ENCODE measurements at regions not wholly inside any gene's neighbourhood (a gene's known extent, or its start where the extent isn't known, plus 50 kb on each side); places are given as distances from the start of the nearest gene placed in this dataset.

GRCh38 chr16:49015225-49015592 is 266.4 kb downstream of the CBLN1 start:
- no peak for TF ChIP-seq CTCF (IDR thresholded peaks at IDR 0.05 in 2 of 3, conservative IDR thresholded peaks at IDR 0.05 in 1 of 3; ENCODE audit: borderline replicate concordance in 1 of 3, insufficient read depth in 1 of 3, low read depth in 2 of 3, low read length in 2 of 3)
- no peak for TF ChIP-seq JUND (IDR thresholded peaks at IDR 0.05)
- TF ChIP-seq POLR2A (IDR thresholded peaks at IDR 0.05; ENCODE audit: borderline replicate concordance, extremely low read depth, insufficient read depth, insufficient read length), result no peak
- TF ChIP-seq POLR2AphosphoS5 (IDR thresholded peaks at IDR 0.05; ENCODE audit: low read depth, low read length), result no peak
- no peak for TF ChIP-seq EZH2 (IDR thresholded peaks at IDR 0.05)
- no peak for TF ChIP-seq RAD21 (IDR thresholded peaks at IDR 0.05; ENCODE audit: low read depth)
- TF ChIP-seq EZH2phosphoT487 (IDR thresholded peaks at IDR 0.05; ENCODE audit: borderline replicate concordance), result no peak
- TF ChIP-seq SP1 (IDR thresholded peaks at IDR 0.05; ENCODE audit: low read depth), result no peak
- no peak for TF ChIP-seq SIN3A (IDR thresholded peaks at IDR 0.05; ENCODE audit: low read depth)
- TF ChIP-seq CEBPB (IDR thresholded peaks at IDR 0.05; ENCODE audit: low read depth), result no peak
- no peak for TF ChIP-seq ATF3 (IDR thresholded peaks at IDR 0.05)
- no peak for TF ChIP-seq MAX (IDR thresholded peaks at IDR 0.05)
- TF ChIP-seq EGR1 (IDR thresholded peaks at IDR 0.05; ENCODE audit: low read depth), result no peak
- no peak for TF ChIP-seq FOSL1 (IDR thresholded peaks at IDR 0.05; ENCODE audit: low read depth)
